Adrenal gland (tissue), 5 donors: ENCODE measurements at regions not wholly inside any gene's neighbourhood (a gene's known extent, or its start where the extent isn't known, plus 50 kb on each side); places are given as distances from the start of the nearest gene placed in this dataset.

Experiments
- CTCF ChIP-seq, 6 experiments: fragments of 450-650 bp in 4 of 6; fragments of 200-600 bp in 2 of 6; sonication (generic) in 1 of 6; IDR thresholded peaks; 1 replicate in 5 of 6; 2 replicates in 1 of 6; pipeline versions ENCODE4 v1.5.1 to v1.8.0; 2016 to 2021; ENCODE audit warnings: antibody characterized with exemption in 6 of 6, mild to moderate bottlenecking in 2 of 6, moderate library complexity in 1 of 6
- POLR2A ChIP-seq, 2 donors: fragments of 450-650 bp; IDR thresholded peaks; one replicate each; pipeline ENCODE4 v1.6.1; 2017; ENCODE audit warnings: antibody characterized with exemption in 2 of 2, mild to moderate bottlenecking in 2 of 2, moderate library complexity in 1 of 2
- donor health status: DM: no; HTN: no; CAD: no.

GRCh38 chr3:46135475-46135874 lies 72.6 kb downstream of the CCR1 start:
- TF ChIP-seq CTCF (IDR thresholded peaks at IDR 0.05) (no peak), POLR2A (IDR thresholded peaks at IDR 0.05) (no peak)
